DOHH2 (cell line): ENCODE measurements at regions not wholly inside any gene's neighbourhood (a gene's known extent, or its start where the extent isn't known, plus 50 kb on each side); places are given as distances from the start of the nearest gene placed in this dataset.

ENCODE experiments used
- H3F3A ChIP-seq: fragments of 200-600 bp; sonication (generic), shearing (Covaris generic); 2 replicates; pipeline ENCODE4 v1.6.0; 2016; ENCODE audit warnings: antibody characterized with exemption, mild to moderate bottlenecking; ENCODE audit not compliant: control insufficient read depth, insufficient read depth
- H3K27ac ChIP-seq: fragments of 200-600 bp; sonication (generic); 2 replicates; pipeline ENCODE4 v1.5.1; 2014; ENCODE audit warnings: low read depth, mild to moderate bottlenecking, low read length, moderate library complexity
- H3K27me3 ChIP-seq: fragments of 200-600 bp; sonication (generic); 2 replicates; pipeline ENCODE4 v1.6.1; 2014; ENCODE audit warnings: mild to moderate bottlenecking, low read length, mixed read lengths; ENCODE audit not compliant: control insufficient read depth
- H3K36me3 ChIP-seq: fragments of 200-600 bp; sonication (generic); 2 replicates; pipeline ENCODE4 v1.6.1; 2014; ENCODE audit warnings: mild to moderate bottlenecking, low read length, moderate library complexity, mixed read lengths; ENCODE audit not compliant: control insufficient read depth
- H3K4me1 ChIP-seq: fragments of 200-600 bp; sonication (generic); 2 replicates; pipeline ENCODE4 v1.6.1; 2014; ENCODE audit warnings: mild to moderate bottlenecking, low read length, mixed read lengths; ENCODE audit not compliant: control insufficient read depth
- H3K4me2 ChIP-seq: fragments of 200-600 bp; sonication (generic); 2 replicates; pipeline ENCODE4 v1.6.0; 2014; ENCODE audit warnings: mild to moderate bottlenecking, low read length, moderate library complexity
- H3K4me3 ChIP-seq: fragments of 200-600 bp; sonication (generic); 2 replicates; pipeline ENCODE4 v1.5.1; 2014; ENCODE audit warnings: mild to moderate bottlenecking, low read length, mixed read lengths
- H3K79me2 ChIP-seq: fragments of 200-600 bp; sonication (generic); 2 replicates; pipeline ENCODE4 v1.6.1; 2014; ENCODE audit warnings: mild to moderate bottlenecking, low read length, mixed read lengths; ENCODE audit not compliant: control insufficient read depth
- H3K9me2 ChIP-seq: fragments of 200-600 bp; sonication (generic); replicated peaks from 2 replicates; pipeline ENCODE4 v1.6.1; 2014; ENCODE audit warnings: mild to moderate bottlenecking, low read length, mixed read lengths; ENCODE audit not compliant: control insufficient read depth
- H3K9me3 ChIP-seq: fragments of 200-600 bp; sonication (generic); 2 replicates; pipeline ENCODE4 v1.6.1; 2014; ENCODE audit warnings: antibody characterized with exemption, low read length, mixed read lengths; ENCODE audit not compliant: control insufficient read depth, insufficient read depth
- H4K20me1 ChIP-seq: fragments of 200-600 bp; sonication (generic); 2 replicates; pipeline ENCODE4 v1.6.0; 2014; ENCODE audit warnings: low read depth, mild to moderate bottlenecking, antibody characterized with exemption, low read length, moderate library complexity; ENCODE audit not compliant: control insufficient read depth, insufficient read depth
- CTCF ChIP-seq: fragments of 200-600 bp; sonication (generic); IDR thresholded peaks from one replicate; pipeline ENCODE4 v1.5.1; 2014; ENCODE audit warnings: antibody characterized with exemption, mild to moderate bottlenecking, low read depth, low read length; ENCODE audit not compliant: poor library complexity, severe bottlenecking
- EZH2phosphoT487 ChIP-seq: fragments of 200-600 bp; sonication (generic); IDR thresholded peaks from 2 replicates; pipeline ENCODE4 v1.6.1; 2017; ENCODE audit warnings: borderline replicate concordance, mild to moderate bottlenecking, antibody characterized with exemption, low read length, moderate library complexity, mixed read lengths

GRCh38 chr11:26023057-26023456 lies 308.9 kb upstream of the ANO3 start:
- no peaks in the 10 kb centered on the region for H3F3A ChIP-seq
- no peaks in the 10 kb centered on the region for H3K9me2 ChIP-seq
- H3K9me3 ChIP-seq: no peaks in the 10 kb centered on the region
- no peak overlapping the region for H3K4me2 ChIP-seq
- H3K36me3 ChIP-seq: no peaks in the 10 kb centered on the region
- no peaks in the 10 kb centered on the region for H3K79me2 ChIP-seq
- no peaks in the 10 kb centered on the region for H3K27me3 ChIP-seq
- TF ChIP-seq CTCF (no peak), EZH2phosphoT487 (no peak)
- no peak overlapping the region for H3K27ac ChIP-seq
- no peaks in the 10 kb centered on the region for H4K20me1 ChIP-seq
- peaks cover 13% of the 10 kb centered on the region for H3K4me1 ChIP-seq
- no peak overlapping the region for H3K4me3 ChIP-seq

GRCh38 chr11:26025676-26026075 lies 306.3 kb upstream of the ANO3 start:
- H4K20me1 ChIP-seq: no peaks in the 10 kb centered on the region
- TF ChIP-seq EZH2phosphoT487 (no peak), CTCF (no peak)
- H3K27me3 ChIP-seq: no peaks in the 10 kb centered on the region
- H3K27ac ChIP-seq: no peak overlapping the region
- H3K79me2 ChIP-seq: no peaks in the 10 kb centered on the region
- H3K4me3 ChIP-seq: no peak overlapping the region
- no peaks in the 10 kb centered on the region for H3K9me2 ChIP-seq
- H3F3A ChIP-seq: no peaks in the 10 kb centered on the region
- no peaks in the 10 kb centered on the region for H3K4me1 ChIP-seq
- H3K4me2 ChIP-seq: no peak overlapping the region
- H3K36me3 ChIP-seq: no peaks in the 10 kb centered on the region
- H3K9me3 ChIP-seq: no peaks in the 10 kb centered on the region

GRCh38 chr11:26026078-26026477 lies 305.9 kb upstream of the ANO3 start:
- no peak overlapping the region for H3K4me3 ChIP-seq
- H3K27me3 ChIP-seq: no peaks in the 10 kb centered on the region
- no peaks in the 10 kb centered on the region for H3K9me3 ChIP-seq
- H3K9me2 ChIP-seq: no peaks in the 10 kb centered on the region
- no peaks in the 10 kb centered on the region for H3F3A ChIP-seq
- no peaks in the 10 kb centered on the region for H3K79me2 ChIP-seq
- no peaks in the 10 kb centered on the region for H4K20me1 ChIP-seq
- no peak overlapping the region for H3K27ac ChIP-seq
- H3K36me3 ChIP-seq: no peaks in the 10 kb centered on the region
- no peak overlapping the region for H3K4me2 ChIP-seq
- TF ChIP-seq CTCF (no peak), EZH2phosphoT487 (no peak)
- H3K4me1 ChIP-seq: no peaks in the 10 kb centered on the region

GRCh38 chr11:26027887-26028286 lies 304.0 kb upstream of the ANO3 start:
- Histone ChIP-seq H3K4me2 (no peak overlapping the region), H3F3A (peaks cover 3% of the 10 kb centered on the region; the same call in 1 of the 2 replicates), H3K4me1 (no peaks in the 10 kb centered on the region), H3K4me3 (no peak overlapping the region), H3K79me2 (no peaks in the 10 kb centered on the region), H4K20me1 (no peaks in the 10 kb centered on the region), H3K27me3 (no peaks in the 10 kb centered on the region), H3K27ac (no peak overlapping the region), H3K9me3 (no peaks in the 10 kb centered on the region), H3K36me3 (no peaks in the 10 kb centered on the region), H3K9me2 (no peaks in the 10 kb centered on the region)
- TF ChIP-seq CTCF (no peak), EZH2phosphoT487 (no peak)
